CD4-positive, alpha-beta T cell (primary cell): ENCODE measurements at regions not wholly inside any gene's neighbourhood (a gene's known extent, or its start where the extent isn't known, plus 50 kb on each side); places are given as distances from the start of the nearest gene placed in this dataset.

Source experiments
- ATAC-seq: fragments of 200-7000 bp; cut with Tn5 transposase; one replicate; pipeline ENCODE4 v1.10.0; 2022; ENCODE audit warnings: mild to moderate bottlenecking; ENCODE audit not compliant: poor library complexity
- CTCF ChIA-PET: fragments of 350-600 bp; sonication (Branson Sonifier 250); formaldehyde crosslinking; loops from one replicate; lab custom pipeline; 2021; ENCODE audit warnings: antibody characterized with exemption, inconsistent platforms; lab: Charles Lee
- POLR2A ChIA-PET: fragments of 350-600 bp; sonication (Branson Sonifier 250); formaldehyde crosslinking; loops from one replicate; lab custom pipeline; 2021; ENCODE audit warnings: antibody characterized with exemption, inconsistent platforms; lab: Charles Lee
- DNase-seq, 14 experiments: peaks; one replicate each; pipeline ENCODE4 v3.0.0-alpha.2; 2013 to 2020; ENCODE audit warnings: mixed read lengths in 2 of 14
- H3K27ac ChIP-seq, 2 donors: one replicate each; pipeline versions ENCODE4 v1.5.1 to v1.7.0; 2013; ENCODE audit warnings: low read length in 2 of 2, low read depth in 1 of 2, mild to moderate bottlenecking in 1 of 2
- H3K27me3 ChIP-seq, 2 experiments: 1 replicate in 1 of 2; 2 replicates in 1 of 2; pipeline versions ENCODE4 v1.6.1 to v1.7.0; 2013; ENCODE audit warnings: low read length in 2 of 2, control low read depth in 1 of 2, mild to moderate bottlenecking in 1 of 2, moderate library complexity in 1 of 2; ENCODE audit not compliant: insufficient read depth in 2 of 2, control insufficient read depth in 1 of 2
- H3K36me3 ChIP-seq: one replicate; pipeline ENCODE4 v1.6.1; 2013; ENCODE audit warnings: low read length, control low read depth; ENCODE audit not compliant: insufficient read depth
- H3K4me1 ChIP-seq: one replicate; pipeline ENCODE4 v1.6.1; 2013; ENCODE audit warnings: low read length, control low read depth; ENCODE audit not compliant: insufficient read depth
- H3K4me3 ChIP-seq: one replicate; pipeline ENCODE4 v1.5.1; 2013; ENCODE audit warnings: mild to moderate bottlenecking, low read length, moderate library complexity
- H3K9me3 ChIP-seq, 2 experiments: 1 replicate in 1 of 2; 2 replicates in 1 of 2; pipeline versions ENCODE4 v1.6.1 to v1.7.0; 2013; ENCODE audit warnings: low read length in 2 of 2, mild to moderate bottlenecking in 2 of 2, control low read depth in 1 of 2, moderate library complexity in 1 of 2; ENCODE audit not compliant: control insufficient read depth in 1 of 2, insufficient read depth in 1 of 2
- H3K27ac Mint-ChIP-seq: one replicate; pipeline ENCODE4 v1.8.0; 2020; ENCODE audit warnings: mixed read lengths
- H3K27me3 Mint-ChIP-seq: one replicate; pipeline ENCODE4 v1.8.0; 2021; ENCODE audit warnings: mixed read lengths
- H3K36me3 Mint-ChIP-seq: one replicate; pipeline ENCODE4 v1.8.0; 2021; ENCODE audit warnings: low read depth, mixed read lengths
- H3K4me1 Mint-ChIP-seq: one replicate; pipeline ENCODE4 v1.8.0; 2021; ENCODE audit warnings: low read depth, mixed read lengths
- H3K4me3 Mint-ChIP-seq: one replicate; pipeline ENCODE4 v1.8.0; 2020; ENCODE audit warnings: mild to moderate bottlenecking, mixed read lengths
- H3K9me3 Mint-ChIP-seq: one replicate; pipeline ENCODE4 v1.8.0; 2020; ENCODE audit warnings: mixed read lengths
- CTCF ChIP-seq: fragments of 200-600 bp; IDR thresholded peaks from one replicate; pipeline ENCODE4 v1.8.0; 2022; ENCODE audit warnings: antibody characterized with exemption, mild to moderate bottlenecking
- intact Hi-C, 2 experiments: fragments of 100-400 bp; cut with DNase I in 1 of 2; cut with micrococcal nuclease in 1 of 2; formaldehyde crosslinking; loops; one replicate each; pipeline versions ENCODE4 v1.15.1 to v1.9.0; 2023 to 2025; cut with DNase I, micrococcal nuclease

GRCh38 chr7:110148054-110148453, 942.9 kb upstream of the LRRN3 start:
- H3K4me3 Mint-ChIP-seq = no peak overlapping the region
- H3K36me3 Mint-ChIP-seq = no peaks in the 10 kb centered on the region
- no peaks in the 10 kb centered on the region for H3K4me1 ChIP-seq
- no peaks in the 10 kb centered on the region for H3K4me1 Mint-ChIP-seq
- intact Hi-C loops = no loop called here
- H3K36me3 ChIP-seq = no peaks in the 10 kb centered on the region
- no peak overlapping the region for H3K27ac ChIP-seq
- ChIA-PET POLR2A (interaction anchor here (0.6 to 0.7 kb wide), 2 partner anchors 14 to 32 kb away, joined by 3 read pairs; no protein-coding TSS in a partner anchor), CTCF (interaction anchor here (1.2 kb wide), 1 partner anchor 9 kb away, joined by 4 read pairs; no protein-coding TSS in a partner anchor)
- H3K9me3 Mint-ChIP-seq = no peaks in the 10 kb centered on the region
- peaks cover 0 to 14% of the 10 kb centered on the region in 2 experiments for H3K9me3 ChIP-seq
- H3K4me3 ChIP-seq = no peak overlapping the region
- no peak for TF ChIP-seq CTCF
- no peak for DNase-seq
- ATAC-seq = no peak
- H3K27ac Mint-ChIP-seq = no peak overlapping the region
- no peaks in the 10 kb centered on the region for H3K27me3 ChIP-seq
- H3K27me3 Mint-ChIP-seq = no peaks in the 10 kb centered on the region

GRCh38 chr7:110153222-110153621, 937.7 kb upstream of the LRRN3 start:
- Mint-ChIP-seq H3K36me3 (no peaks in the 10 kb centered on the region), H3K27me3 (no peaks in the 10 kb centered on the region), H3K27ac (no peak overlapping the region), H3K4me1 (no peaks in the 10 kb centered on the region), H3K9me3 (no peaks in the 10 kb centered on the region), H3K4me3 (no peak overlapping the region)
- intact Hi-C loops = no loop called here
- Histone ChIP-seq H3K4me1 (no peaks in the 10 kb centered on the region), H3K9me3 (peaks cover 0 to 14% of the 10 kb centered on the region in 2 experiments), H3K36me3 (no peaks in the 10 kb centered on the region), H3K4me3 (no peak overlapping the region), H3K27me3 (no peaks in the 10 kb centered on the region), H3K27ac (no peak overlapping the region)
- ChIA-PET CTCF (no interaction called here), POLR2A (no interaction called here)
- TF ChIP-seq CTCF = no peak
- ATAC-seq (no peak), DNase-seq (no peak)

- intact Hi-C loops = no loop called here
Observed at GRCh38 chr7:110156511-110156910, 934.4 kb upstream of the LRRN3 start.

More at GRCh38 chr7:110156511-110156910, 934.4 kb upstream of the LRRN3 start:
- H3K27me3 ChIP-seq = no peaks in the 10 kb centered on the region
- POLR2A ChIA-PET = no interaction called here
- no peaks in the 10 kb centered on the region for H3K36me3 ChIP-seq
- H3K9me3 ChIP-seq = peaks cover 0 to 4% of the 10 kb centered on the region in 2 experiments
- no peak overlapping the region for H3K4me3 ChIP-seq
- H3K4me1 ChIP-seq = no peaks in the 10 kb centered on the region
- CTCF ChIA-PET = no interaction called here
- Mint-ChIP-seq H3K9me3 (no peaks in the 10 kb centered on the region), H3K27me3 (no peaks in the 10 kb centered on the region), H3K27ac (no peak overlapping the region), H3K4me3 (no peak overlapping the region), H3K36me3 (no peaks in the 10 kb centered on the region), H3K4me1 (no peaks in the 10 kb centered on the region)
- no peak overlapping the region for H3K27ac ChIP-seq
- DNase-seq = no peak
- no peak for ATAC-seq
- no peak for TF ChIP-seq CTCF
